ENCODE measurements at regions not wholly inside any gene's neighbourhood (a gene's known extent, or its start where the extent isn't known, plus 50 kb on each side); places are given as distances from the start of the nearest gene placed in this dataset.

DNA sequence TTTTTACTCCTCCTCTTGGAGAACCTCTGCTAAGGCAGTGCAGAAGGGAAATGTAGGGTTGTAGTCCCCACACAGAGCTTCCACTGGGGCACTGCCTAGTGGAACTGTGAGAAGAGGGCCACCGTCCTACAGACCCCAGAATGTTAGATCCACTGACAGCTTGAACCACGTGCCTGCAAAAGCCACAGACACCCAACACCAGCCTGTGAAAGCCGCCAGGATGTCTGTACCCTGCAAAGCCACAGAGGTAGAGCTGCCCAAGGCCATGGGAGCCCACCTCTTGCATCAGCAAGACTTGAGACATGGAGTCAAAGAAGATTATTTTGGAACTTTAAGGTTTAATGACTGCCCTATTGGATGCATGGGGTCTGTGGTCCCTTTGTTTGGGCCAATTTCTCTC is 112.1 kb downstream of the RSL24D1 start:
- TF ChIP-seq, protein P1, sequence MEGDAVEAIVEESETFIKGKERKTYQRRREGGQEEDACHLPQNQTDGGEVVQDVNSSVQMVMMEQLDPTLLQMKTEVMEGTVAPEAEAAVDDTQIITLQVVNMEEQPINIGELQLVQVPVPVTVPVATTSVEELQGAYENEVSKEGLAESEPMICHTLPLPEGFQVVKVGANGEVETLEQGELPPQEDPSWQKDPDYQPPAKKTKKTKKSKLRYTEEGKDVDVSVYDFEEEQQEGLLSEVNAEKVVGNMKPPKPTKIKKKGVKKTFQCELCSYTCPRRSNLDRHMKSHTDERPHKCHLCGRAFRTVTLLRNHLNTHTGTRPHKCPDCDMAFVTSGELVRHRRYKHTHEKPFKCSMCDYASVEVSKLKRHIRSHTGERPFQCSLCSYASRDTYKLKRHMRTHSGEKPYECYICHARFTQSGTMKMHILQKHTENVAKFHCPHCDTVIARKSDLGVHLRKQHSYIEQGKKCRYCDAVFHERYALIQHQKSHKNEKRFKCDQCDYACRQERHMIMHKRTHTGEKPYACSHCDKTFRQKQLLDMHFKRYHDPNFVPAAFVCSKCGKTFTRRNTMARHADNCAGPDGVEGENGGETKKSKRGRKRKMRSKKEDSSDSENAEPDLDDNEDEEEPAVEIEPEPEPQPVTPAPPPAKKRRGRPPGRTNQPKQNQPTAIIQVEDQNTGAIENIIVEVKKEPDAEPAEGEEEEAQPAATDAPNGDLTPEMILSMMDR (IDR thresholded peaks at IDR 0.05; ENCODE audit: insufficient read depth, low read length): no peak
- TF ChIP-seq, protein P2, sequence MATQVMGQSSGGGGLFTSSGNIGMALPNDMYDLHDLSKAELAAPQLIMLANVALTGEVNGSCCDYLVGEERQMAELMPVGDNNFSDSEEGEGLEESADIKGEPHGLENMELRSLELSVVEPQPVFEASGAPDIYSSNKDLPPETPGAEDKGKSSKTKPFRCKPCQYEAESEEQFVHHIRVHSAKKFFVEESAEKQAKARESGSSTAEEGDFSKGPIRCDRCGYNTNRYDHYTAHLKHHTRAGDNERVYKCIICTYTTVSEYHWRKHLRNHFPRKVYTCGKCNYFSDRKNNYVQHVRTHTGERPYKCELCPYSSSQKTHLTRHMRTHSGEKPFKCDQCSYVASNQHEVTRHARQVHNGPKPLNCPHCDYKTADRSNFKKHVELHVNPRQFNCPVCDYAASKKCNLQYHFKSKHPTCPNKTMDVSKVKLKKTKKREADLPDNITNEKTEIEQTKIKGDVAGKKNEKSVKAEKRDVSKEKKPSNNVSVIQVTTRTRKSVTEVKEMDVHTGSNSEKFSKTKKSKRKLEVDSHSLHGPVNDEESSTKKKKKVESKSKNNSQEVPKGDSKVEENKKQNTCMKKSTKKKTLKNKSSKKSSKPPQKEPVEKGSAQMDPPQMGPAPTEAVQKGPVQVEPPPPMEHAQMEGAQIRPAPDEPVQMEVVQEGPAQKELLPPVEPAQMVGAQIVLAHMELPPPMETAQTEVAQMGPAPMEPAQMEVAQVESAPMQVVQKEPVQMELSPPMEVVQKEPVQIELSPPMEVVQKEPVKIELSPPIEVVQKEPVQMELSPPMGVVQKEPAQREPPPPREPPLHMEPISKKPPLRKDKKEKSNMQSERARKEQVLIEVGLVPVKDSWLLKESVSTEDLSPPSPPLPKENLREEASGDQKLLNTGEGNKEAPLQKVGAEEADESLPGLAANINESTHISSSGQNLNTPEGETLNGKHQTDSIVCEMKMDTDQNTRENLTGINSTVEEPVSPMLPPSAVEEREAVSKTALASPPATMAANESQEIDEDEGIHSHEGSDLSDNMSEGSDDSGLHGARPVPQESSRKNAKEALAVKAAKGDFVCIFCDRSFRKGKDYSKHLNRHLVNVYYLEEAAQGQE (IDR thresholded peaks at IDR 0.05; ENCODE audit: insufficient replicate concordance, low read depth): no peak

All from HL-60 (cell line).